H9 (cell line): ENCODE measurements at regions not wholly inside any gene's neighbourhood (a gene's known extent, or its start where the extent isn't known, plus 50 kb on each side); places are given as distances from the start of the nearest gene placed in this dataset.

Experiments
- DNase-seq: peaks from one replicate; pipeline ENCODE4 v3.0.0-alpha.2; 2017
- H2AFZ ChIP-seq: one replicate; pipeline ENCODE4 v1.6.1; 2013; ENCODE audit warnings: mild to moderate bottlenecking, low read length, control low read depth, moderate library complexity
- H2AK5ac ChIP-seq: 2 replicates; pipeline ENCODE4 v1.6.1; 2013; ENCODE audit warnings: low read length, control low read depth, mixed read lengths; ENCODE audit not compliant: insufficient read length
- H2BK120ac ChIP-seq: one replicate; pipeline ENCODE4 v1.6.1; 2013; ENCODE audit warnings: low read depth, mild to moderate bottlenecking, low read length, control low read depth, inconsistent platforms; ENCODE audit not compliant: poor library complexity, severe bottlenecking
- H2BK12ac ChIP-seq: 2 replicates; pipeline ENCODE4 v1.6.1; 2013; ENCODE audit warnings: low read length, control low read depth, mixed read lengths, low read depth; ENCODE audit not compliant: insufficient read length
- H2BK15ac ChIP-seq: 2 replicates; pipeline ENCODE4 v1.6.1; 2013; ENCODE audit warnings: low read depth, low read length, control low read depth
- H2BK20ac ChIP-seq: one replicate; pipeline ENCODE4 v1.6.1; 2013; ENCODE audit warnings: low read depth, mild to moderate bottlenecking, low read length, control low read depth, inconsistent platforms; ENCODE audit not compliant: poor library complexity, severe bottlenecking
- H2BK5ac ChIP-seq: 2 replicates; pipeline ENCODE4 v1.6.1; 2013; ENCODE audit warnings: low read length, control low read depth, mixed read lengths; ENCODE audit not compliant: insufficient read length
- H3K14ac ChIP-seq: 2 replicates; pipeline ENCODE4 v1.6.1; 2013; ENCODE audit warnings: low read length, control low read depth; ENCODE audit not compliant: insufficient read depth
- H3K18ac ChIP-seq: 2 replicates; pipeline ENCODE4 v1.6.1; 2013; ENCODE audit warnings: low read depth, mild to moderate bottlenecking, mixed read lengths, low read length, control low read depth; ENCODE audit not compliant: insufficient read length
- H3K23ac ChIP-seq: 2 replicates; pipeline ENCODE4 v1.6.1; 2013; ENCODE audit warnings: low read length, control low read depth, mixed read lengths, low read depth; ENCODE audit not compliant: insufficient read length
- H3K23me2 ChIP-seq: 2 replicates; pipeline ENCODE4 v1.6.1; 2013; ENCODE audit warnings: low read depth, mild to moderate bottlenecking, mixed read lengths, low read length, control low read depth; ENCODE audit not compliant: insufficient read length, poor library complexity, severe bottlenecking
- H3K27ac ChIP-seq: 2 replicates; pipeline ENCODE4 v1.5.1; 2013; ENCODE audit warnings: low read length, control low read depth, mixed read lengths, low read depth; ENCODE audit not compliant: insufficient read length
- H3K27me3 ChIP-seq: 2 replicates; pipeline ENCODE4 v1.6.1; 2013; ENCODE audit warnings: low read length, control low read depth, inconsistent platforms; ENCODE audit not compliant: insufficient read depth
- H3K4ac ChIP-seq: 2 replicates; pipeline ENCODE4 v1.6.1; 2013; ENCODE audit warnings: low read depth, mild to moderate bottlenecking, control low read depth, inconsistent platforms, low read length, moderate library complexity
- H3K4me1 ChIP-seq: 2 replicates; pipeline ENCODE4 v1.6.1; 2013; ENCODE audit warnings: low read length, control low read depth, inconsistent platforms; ENCODE audit not compliant: insufficient read depth
- H3K4me2 ChIP-seq: 2 replicates; pipeline ENCODE4 v1.6.1; 2013; ENCODE audit warnings: low read length, control low read depth, mixed read lengths; ENCODE audit not compliant: insufficient read length, insufficient read depth
- H3K56ac ChIP-seq: 2 replicates; pipeline ENCODE4 v1.6.1; 2013; ENCODE audit warnings: low read depth, mild to moderate bottlenecking, mixed read lengths, low read length, control low read depth; ENCODE audit not compliant: insufficient read length
- H3K79me1 ChIP-seq: 2 replicates; pipeline ENCODE4 v1.6.1; 2013; ENCODE audit warnings: low read depth, mild to moderate bottlenecking, moderate library complexity, low read length, control low read depth, inconsistent platforms; ENCODE audit not compliant: insufficient read depth, poor library complexity, severe bottlenecking
- H3K79me2 ChIP-seq: 2 replicates; pipeline ENCODE4 v1.6.1; 2013; ENCODE audit warnings: low read length, control low read depth, inconsistent platforms; ENCODE audit not compliant: insufficient read depth
- H3K9ac ChIP-seq: 2 replicates; pipeline ENCODE4 v1.6.1; 2013; ENCODE audit warnings: low read length, control low read depth, mixed read lengths; ENCODE audit not compliant: insufficient read length; ENCODE audit errors: extremely low read depth
- H3K9me3 ChIP-seq: one replicate; pipeline ENCODE4 v1.6.1; 2013; ENCODE audit warnings: low read depth, low read length, inconsistent platforms; ENCODE audit not compliant: control insufficient read depth
- H3T11ph ChIP-seq: one replicate; pipeline ENCODE4 v1.6.1; 2013; ENCODE audit warnings: mild to moderate bottlenecking, low read length, control low read depth, inconsistent platforms
- H4K20me1 ChIP-seq: one replicate; pipeline ENCODE4 v1.6.1; 2013; ENCODE audit not compliant: control insufficient read depth, insufficient read length, insufficient read depth
- H4K5ac ChIP-seq: 2 replicates; pipeline ENCODE4 v1.6.1; 2013; ENCODE audit warnings: low read depth, mild to moderate bottlenecking, mixed read lengths, low read length, control low read depth; ENCODE audit not compliant: insufficient read length
- H4K8ac ChIP-seq: replicated peaks from 2 replicates; pipeline ENCODE4 v1.6.1; 2013; ENCODE audit warnings: low read length, control low read depth, mixed read lengths, low read depth; ENCODE audit not compliant: insufficient read length
- H4K91ac ChIP-seq: 2 replicates; pipeline ENCODE4 v1.6.1; 2013; ENCODE audit warnings: low read depth, mild to moderate bottlenecking, moderate library complexity, mixed read lengths, low read length, control low read depth; ENCODE audit not compliant: insufficient read length
- H3K27ac Mint-ChIP-seq, 3 experiments: 2 replicates in 2 of 3; 3 replicates in 1 of 3; pipeline ENCODE4 v1.8.0; 2020 to 2021; ENCODE audit warnings: mixed read lengths in 3 of 3, mild to moderate bottlenecking in 1 of 3, moderate library complexity in 1 of 3
- H3K27me3 Mint-ChIP-seq: 2 replicates; pipeline ENCODE4 v1.8.0; 2021; ENCODE audit warnings: low read depth, mild to moderate bottlenecking, moderate library complexity, mixed read lengths
- H3K36me3 Mint-ChIP-seq, 3 experiments: 2 replicates in 2 of 3; 3 replicates in 1 of 3; pipeline ENCODE4 v1.8.0; 2020 to 2021; ENCODE audit warnings: low read depth in 3 of 3, mixed read lengths in 3 of 3; ENCODE audit not compliant: insufficient read depth in 1 of 3
- H3K4me1 Mint-ChIP-seq, 2 experiments: 2 replicates each; pipeline ENCODE4 v1.8.0; 2020; ENCODE audit warnings: mixed read lengths in 2 of 2
- H3K4me3 Mint-ChIP-seq, 2 experiments: 2 replicates in 1 of 2; 3 replicates in 1 of 2; pipeline ENCODE4 v1.8.0; 2020 to 2021; ENCODE audit warnings: mild to moderate bottlenecking in 2 of 2, mixed read lengths in 2 of 2, moderate library complexity in 1 of 2
- H3K9me3 Mint-ChIP-seq, 2 experiments: 2 replicates in 1 of 2; 3 replicates in 1 of 2; pipeline ENCODE4 v1.8.0; 2020; ENCODE audit warnings: mild to moderate bottlenecking in 2 of 2, mixed read lengths in 2 of 2, moderate library complexity in 1 of 2
- CTCF ChIP-seq: fragments of 200-600 bp; sonication (generic); conservative IDR thresholded peaks from 3 replicates; pipeline ENCODE4 v1.8.0; 2021; ENCODE audit warnings: antibody characterized with exemption, mild to moderate bottlenecking

GRCh38 chr13:73911361-73911760, 222.8 kb downstream of the KLF12 start:
- H2AFZ ChIP-seq: no peak overlapping the region
- no peak overlapping the region for H4K5ac ChIP-seq
- no peaks in the 10 kb centered on the region for H3K23me2 ChIP-seq
- no peak for TF ChIP-seq CTCF
- no peak overlapping the region for H3K23ac ChIP-seq
- H3K4me2 ChIP-seq: no peak overlapping the region
- H3K4ac ChIP-seq: no peak overlapping the region
- H2AK5ac ChIP-seq: no peak overlapping the region
- no peaks in the 10 kb centered on the region for H3K79me1 ChIP-seq
- H3K9ac ChIP-seq: no peak overlapping the region
- no peak overlapping the region for H3K56ac ChIP-seq
- H4K20me1 ChIP-seq: no peaks in the 10 kb centered on the region
- Mint-ChIP-seq H3K27me3 (no peaks in the 10 kb centered on the region), H3K27ac (no peak overlapping the region), H3K4me1 (peaks cover 18 to 19% of the 10 kb centered on the region in 2 experiments), H3K4me3 (no peak overlapping the region), H3K36me3 (no peaks in the 10 kb centered on the region), H3K9me3 (no peaks in the 10 kb centered on the region)
- H4K8ac ChIP-seq: no peak overlapping the region
- no peak for DNase-seq
- H3K9me3 ChIP-seq: no peaks in the 10 kb centered on the region
- no peak overlapping the region for H2BK12ac ChIP-seq
- no peak overlapping the region for H2BK15ac ChIP-seq
- H2BK5ac ChIP-seq: no peak overlapping the region
- H3K14ac ChIP-seq: no peak overlapping the region
- H2BK120ac ChIP-seq: no peak overlapping the region
- 0 out of 2 replicates have a peak, but pooled peaks cover 5% of the 10 kb centered on the region for H3K4me1 ChIP-seq
- H3K27ac ChIP-seq: no peak overlapping the region
- no peaks in the 10 kb centered on the region for H3K79me2 ChIP-seq
- no peak overlapping the region for H3K18ac ChIP-seq
- H2BK20ac ChIP-seq: no peak overlapping the region
- no peak overlapping the region for H3T11ph ChIP-seq
- H4K91ac ChIP-seq: no peak overlapping the region
- H3K27me3 ChIP-seq: no peaks in the 10 kb centered on the region
